Bronchial epithelial cell (primary cell): ENCODE measurements at regions not wholly inside any gene's neighbourhood (a gene's known extent, or its start where the extent isn't known, plus 50 kb on each side); places are given as distances from the start of the nearest gene placed in this dataset.

ENCODE experiments used
- DNase-seq: peaks from one replicate; pipeline ENCODE4 v3.0.0-alpha.2; 2010; ENCODE audit warnings: low read depth
- FAIRE-seq: peaks from 2 replicates; lab custom pipeline; 2011; peaks lifted over from hg19 to GRCh38; lab: Jason Lieb, UNC
- H3K27me3 ChIP-seq: 2 replicates; pipeline ENCODE4 v1.5.1; 2011; ENCODE audit warnings: low read length; ENCODE audit not compliant: control insufficient read depth, insufficient read depth
- H3K36me3 ChIP-seq: 2 replicates; pipeline ENCODE4 v1.5.1; 2011; ENCODE audit warnings: low read length; ENCODE audit not compliant: control insufficient read depth, insufficient read depth
- H3K4me3 ChIP-seq: 2 replicates; pipeline ENCODE4 v1.5.1; 2011; ENCODE audit warnings: mild to moderate bottlenecking, low read depth, low read length, control low read depth
- CTCF ChIP-seq: IDR thresholded peaks from 2 replicates; pipeline ENCODE4 v1.5.1; 2011; ENCODE audit warnings: mild to moderate bottlenecking, moderate library complexity, low read length, control low read depth, inconsistent platforms; ENCODE audit not compliant: insufficient read depth, severe bottlenecking

- TF ChIP-seq CTCF, result no peak
- Histone ChIP-seq H3K27me3 (no peaks in the 10 kb centered on the region), H3K4me3 (no peak overlapping the region), H3K36me3 (no peaks in the 10 kb centered on the region)
- FAIRE-seq (no peak), DNase-seq (peak; percentile 83)
Observed at GRCh38 chr9:86500667-86501435, 146.6 kb upstream of the TUT7 start.

- no peak for DNase-seq
- TF ChIP-seq CTCF, result no peak
- Histone ChIP-seq H3K36me3 (no peaks in the 10 kb centered on the region), H3K27me3 (no peaks in the 10 kb centered on the region), H3K4me3 (no peak overlapping the region)
- FAIRE-seq, result no peak
Observed at GRCh38 chr9:86500031-86500430, 145.8 kb upstream of the TUT7 start.

- DNase-seq (peak; percentile 96), FAIRE-seq (no peak)
- no peaks in the 10 kb centered on the region for H3K27me3 ChIP-seq
- H3K4me3 ChIP-seq, result no peak overlapping the region
- no peaks in the 10 kb centered on the region for H3K36me3 ChIP-seq
- no peak for TF ChIP-seq CTCF
Observed at GRCh38 chr9:86494644-86495111, 140.5 kb upstream of the TUT7 start.

- no peaks in the 10 kb centered on the region for H3K27me3 ChIP-seq
- TF ChIP-seq CTCF, result no peak
- H3K36me3 ChIP-seq, result no peaks in the 10 kb centered on the region
- DNase-seq (peak; percentile 37), FAIRE-seq (no peak)
- H3K4me3 ChIP-seq, result no peak overlapping the region
Observed at GRCh38 chr9:86491468-86492266, 137.5 kb upstream of the TUT7 start.

- Histone ChIP-seq H3K27me3 (no peaks in the 10 kb centered on the region), H3K36me3 (no peaks in the 10 kb centered on the region), H3K4me3 (no peak overlapping the region)
- no peak for TF ChIP-seq CTCF
- no peak for DNase-seq
- no peak for FAIRE-seq
Observed at GRCh38 chr9:86488794-86489193, 134.6 kb upstream of the TUT7 start.
